ENCODE measurements at regions not wholly inside any gene's neighbourhood (a gene's known extent, or its start where the extent isn't known, plus 50 kb on each side); places are given as distances from the start of the nearest gene placed in this dataset.
"Not testable (repeated sequence)": the region's sequence is repeated elsewhere in the genome, so short reads cannot be mapped to it uniquely, and the experiment has no call there.

DNA sequence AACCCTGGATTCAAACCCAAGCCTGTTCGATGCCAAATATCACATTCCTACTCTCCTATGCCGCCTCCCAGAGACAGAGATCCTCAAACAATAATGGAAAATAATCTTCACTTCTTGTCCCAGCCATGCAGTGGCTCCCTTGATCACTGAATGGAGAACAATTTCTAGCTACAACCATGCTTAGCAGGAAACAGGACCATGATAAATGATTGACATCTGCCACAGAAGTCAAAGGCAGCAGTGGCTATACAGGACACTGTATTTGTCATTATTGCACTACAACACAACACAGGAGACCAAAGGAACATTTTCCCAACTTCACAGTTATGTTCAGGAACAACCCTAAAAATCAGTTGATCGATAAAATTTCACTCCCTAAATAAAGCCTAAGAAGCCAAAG, 243.3 kb upstream of the SLC7A11 start:
- DNase-seq = no peak

GRCh38 chr4:138475116-138475515, 233.0 kb upstream of the SLC7A11 start:
- DNase-seq = no peak

DNA sequence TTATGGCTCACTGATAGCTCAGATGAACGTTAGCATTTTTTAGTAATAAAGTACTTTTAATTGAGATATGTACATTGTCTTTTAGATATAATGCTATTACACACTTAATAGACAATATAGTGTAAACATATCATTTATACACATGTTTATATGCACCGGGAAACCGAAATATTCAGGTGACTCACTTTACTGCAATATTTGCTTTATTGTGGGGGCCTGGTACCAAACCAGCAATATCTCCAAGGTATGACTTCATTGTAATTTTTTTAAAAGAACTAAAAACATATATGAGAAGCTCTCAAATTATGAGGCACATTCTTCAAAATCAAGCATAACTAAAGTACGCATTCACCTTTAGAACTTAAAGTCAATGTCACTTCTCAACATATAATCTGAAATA, 231.2 kb upstream of the SLC7A11 start:
- DNase-seq = no peak

- no peak for DNase-seq
Observed at GRCh38 chr4:138460477-138461414, 218.6 kb upstream of the SLC7A11 start.

GRCh38 chr4:138458751-138459150, 216.6 kb upstream of the SLC7A11 start:
- DNase-seq = no peak

DNA sequence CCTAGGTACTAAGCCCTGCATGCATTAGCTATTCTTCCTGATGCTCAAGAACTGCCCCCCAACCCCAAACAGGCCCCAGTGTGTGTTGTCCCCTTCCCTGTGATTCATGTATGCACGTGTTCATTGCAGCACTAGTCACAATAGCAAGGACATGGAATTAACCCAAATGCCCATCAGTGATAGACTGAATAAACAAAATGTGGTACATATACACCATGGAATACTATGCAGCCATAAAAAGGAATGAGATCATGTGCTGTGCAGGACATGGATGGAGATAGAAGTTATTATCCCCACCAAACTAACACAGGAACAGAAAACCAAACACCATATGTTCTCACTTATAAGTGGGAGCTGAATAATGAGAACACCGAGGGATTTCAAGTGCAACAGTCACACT, 214.2 kb upstream of the SLC7A11 start:
- DNase-seq = not testable (repeated sequence)

- DNase-seq = no peak
Observed at GRCh38 chr4:138455097-138455496, 212.9 kb upstream of the SLC7A11 start.

GRCh38 chr4:138452826-138453225, 210.7 kb upstream of the SLC7A11 start:
- no peak for DNase-seq

DNA sequence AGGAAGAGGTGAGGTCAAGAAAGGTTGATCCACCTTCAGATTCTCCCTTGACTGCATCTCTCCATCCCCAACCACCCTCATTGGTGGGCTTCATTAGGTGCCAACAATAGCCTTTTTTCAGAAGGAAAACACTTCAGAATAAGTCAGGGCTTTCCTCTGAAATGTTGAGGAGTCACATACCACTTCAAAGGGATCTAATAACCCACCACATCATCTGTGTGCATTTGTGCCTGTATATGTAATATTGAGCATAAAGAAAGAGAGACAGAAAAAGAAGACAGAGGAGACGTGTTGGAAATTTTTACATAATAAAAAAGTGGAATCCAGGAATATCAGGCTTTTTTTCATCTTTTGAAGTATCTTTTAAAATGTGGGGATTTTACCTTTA, 209.1 kb upstream of the SLC7A11 start:
- no peak for DNase-seq

DNA sequence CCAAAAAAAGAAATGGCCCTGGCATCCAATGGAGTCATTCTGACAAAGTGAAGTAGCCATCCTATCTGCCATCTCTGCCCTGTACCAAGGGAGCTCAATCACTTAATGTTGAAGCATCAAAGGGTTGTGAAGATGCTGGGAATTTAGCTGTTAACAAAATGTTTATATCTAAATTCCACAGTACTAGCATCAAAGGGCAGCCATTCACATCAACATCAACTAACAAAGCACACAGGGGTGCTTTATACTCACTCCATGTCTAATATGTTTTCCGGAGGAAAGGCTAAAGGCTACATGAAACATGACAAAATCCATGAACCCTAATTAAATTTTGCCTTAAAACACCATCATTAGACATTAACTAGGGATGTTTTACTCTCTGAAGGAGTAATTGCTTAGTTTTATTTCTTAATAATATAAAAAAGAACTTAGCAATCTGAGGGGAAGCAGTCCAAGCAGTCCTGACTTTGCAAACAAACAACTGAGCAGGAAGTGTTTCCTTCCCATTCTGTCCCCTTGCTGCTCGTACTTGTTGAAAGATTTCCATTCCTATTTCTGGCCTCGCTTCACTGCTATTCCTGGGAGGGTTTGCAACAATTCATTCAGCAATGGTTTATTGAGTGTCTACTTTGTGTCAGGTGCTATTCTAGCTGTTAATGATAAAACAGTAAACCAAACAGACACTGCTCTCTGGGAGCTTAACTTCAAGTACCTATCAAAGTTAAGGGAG, 208.6 kb upstream of the SLC7A11 start:
- no peak for DNase-seq

DNA sequence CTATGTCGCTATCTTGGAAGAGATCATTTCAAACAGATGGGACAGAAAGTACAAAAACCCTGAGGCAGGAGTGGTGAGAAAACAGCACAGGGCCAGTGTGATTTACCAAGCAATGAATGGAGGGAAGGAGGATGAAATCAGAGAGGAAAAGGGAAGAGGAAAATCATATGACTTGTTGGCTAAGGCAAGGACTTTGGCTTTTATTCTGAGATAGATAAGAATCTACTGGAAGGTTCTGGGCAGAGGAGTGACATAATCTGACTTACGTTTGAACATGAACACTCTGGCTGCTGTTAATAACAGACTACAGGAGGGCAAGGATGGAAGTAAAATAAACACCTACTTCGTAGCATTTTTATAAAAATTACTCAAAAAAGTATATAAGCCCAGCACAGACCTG, 207.8 kb upstream of the SLC7A11 start:
- no peak for DNase-seq

GRCh38 chr4:138448169-138448568, 206.0 kb upstream of the SLC7A11 start:
- no peak for DNase-seq

DNA sequence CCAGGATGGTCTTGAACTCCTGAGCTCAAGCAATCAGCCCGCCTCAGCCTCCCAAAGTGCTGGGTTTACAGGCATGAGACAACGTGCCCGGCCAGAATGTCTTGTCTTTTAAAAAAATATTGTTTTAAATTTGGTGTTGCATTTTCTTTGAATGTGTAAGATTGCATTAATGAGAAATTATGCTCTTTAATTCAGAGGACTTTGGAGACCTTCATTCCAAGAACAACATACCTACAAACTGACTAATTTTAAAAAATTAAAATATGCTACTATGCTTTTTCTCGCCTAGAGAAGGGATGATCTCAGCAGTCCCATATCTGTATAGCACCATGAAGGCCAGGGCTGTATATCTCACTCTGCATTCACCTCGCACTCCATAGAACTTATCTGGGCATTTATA, 204.3 kb upstream of the SLC7A11 start:
- DNase-seq = no peak

DNA sequence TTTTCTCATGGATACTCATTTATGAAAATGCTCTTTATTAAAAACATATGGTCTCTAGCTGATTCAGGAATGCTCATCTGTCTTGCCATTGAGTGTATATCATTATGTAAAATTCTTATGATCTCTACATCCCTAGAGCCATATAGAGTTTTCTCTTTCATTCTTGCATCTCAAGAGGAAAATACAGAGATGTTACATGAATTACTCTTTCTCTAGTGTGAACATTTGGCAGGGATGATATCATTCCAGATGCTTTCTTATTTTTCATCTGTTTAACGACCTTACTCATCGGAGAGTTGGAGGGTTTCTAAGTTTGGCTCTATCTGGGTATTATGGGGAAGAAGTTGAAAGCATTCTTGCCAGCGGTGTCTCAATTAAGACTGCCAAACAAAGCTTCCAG, 202.9 kb upstream of the SLC7A11 start:
- no peak for DNase-seq

DNA sequence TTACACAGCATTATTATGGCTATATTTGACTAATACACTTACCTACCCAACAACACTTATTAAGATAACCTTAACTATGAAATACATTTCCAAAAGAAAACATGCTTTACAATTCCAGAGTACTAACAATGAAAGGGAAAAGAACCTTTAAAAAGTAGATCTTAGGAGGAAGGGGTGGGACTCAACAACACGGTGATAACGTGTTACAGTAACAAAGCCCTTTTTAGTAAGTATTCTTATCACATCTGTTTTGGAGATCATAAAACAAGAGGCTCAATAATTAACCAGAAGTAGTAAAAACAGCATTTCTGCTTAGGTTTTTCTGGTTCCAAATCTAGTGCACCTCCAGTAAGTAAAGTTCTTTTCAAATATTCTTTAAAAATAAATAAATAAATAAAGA, 202.1 kb upstream of the SLC7A11 start:
- DNase-seq = no peak

GRCh38 chr4:138439143-138439581, 197.0 kb upstream of the SLC7A11 start:
- DNase-seq = no peak

GRCh38 chr4:138438608-138439007, 196.5 kb upstream of the SLC7A11 start:
- DNase-seq = no peak

DNA sequence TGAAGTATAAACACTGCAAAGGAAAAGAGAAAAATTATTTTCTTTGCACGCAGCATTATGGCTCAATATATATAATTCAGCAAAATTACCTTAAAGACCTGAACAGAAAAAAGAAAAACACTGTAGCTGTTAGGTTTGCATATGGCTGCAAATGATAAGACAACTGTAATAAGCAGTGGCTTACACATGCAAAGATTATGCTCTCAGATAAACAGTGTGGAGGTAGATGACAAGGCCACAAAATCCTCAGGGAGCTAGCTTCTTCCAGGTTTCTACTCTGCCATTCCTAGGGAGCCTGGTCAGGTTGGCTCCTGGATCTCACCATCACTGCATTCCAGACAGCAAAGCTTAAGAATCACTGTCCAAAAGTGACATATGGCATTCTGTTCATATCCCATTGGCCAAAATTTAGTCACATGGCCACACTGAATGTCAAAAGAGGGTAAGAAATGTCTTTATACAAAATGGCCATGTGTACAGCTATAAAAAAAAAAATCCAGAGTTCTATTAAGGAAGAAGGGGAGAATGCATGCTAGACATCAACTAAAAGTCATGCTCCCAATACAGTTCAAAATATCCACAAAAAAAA, 195.2 kb upstream of the SLC7A11 start:
- no peak for DNase-seq

DNA sequence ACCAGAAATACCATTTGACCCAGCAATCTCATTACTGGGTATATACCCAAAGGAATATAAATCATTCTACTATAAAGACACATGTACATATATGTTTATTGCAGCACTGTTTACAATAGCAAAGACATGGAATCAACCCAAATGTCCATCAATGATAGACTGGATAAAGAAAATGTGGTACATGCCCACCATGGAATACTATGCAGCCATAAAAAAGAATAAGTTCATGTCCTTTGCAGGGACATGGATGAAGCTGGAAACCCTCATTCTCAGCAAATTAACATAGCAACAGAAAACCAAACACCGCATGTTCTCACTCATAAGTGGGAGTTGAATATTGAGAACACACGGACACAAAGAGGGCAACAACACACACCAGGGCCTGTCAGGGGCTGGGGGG, 193.6 kb upstream of the SLC7A11 start:
- DNase-seq = not testable (repeated sequence)

GRCh38 chr4:138435046-138435445, 192.9 kb upstream of the SLC7A11 start:
- DNase-seq = not testable (repeated sequence)

DNA sequence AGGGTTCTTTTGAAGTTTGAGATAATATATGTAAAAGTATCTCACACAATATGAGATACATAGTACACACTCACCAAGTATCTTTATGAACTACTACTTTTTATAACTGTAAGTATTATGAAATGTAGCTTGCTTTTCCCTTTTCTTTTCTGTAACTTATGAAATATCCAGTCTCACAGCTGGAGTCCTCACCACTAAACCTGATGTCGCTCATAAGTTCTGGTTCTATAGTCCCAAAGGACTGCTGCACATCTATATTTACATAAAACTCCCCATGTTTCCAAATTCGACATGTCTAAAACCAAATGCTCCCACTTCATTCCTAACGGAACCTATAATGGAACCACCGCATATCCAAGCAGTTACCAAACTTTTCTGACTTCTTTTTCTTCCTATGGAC, 186.5 kb upstream of the SLC7A11 start:
- DNase-seq = no peak

DNA sequence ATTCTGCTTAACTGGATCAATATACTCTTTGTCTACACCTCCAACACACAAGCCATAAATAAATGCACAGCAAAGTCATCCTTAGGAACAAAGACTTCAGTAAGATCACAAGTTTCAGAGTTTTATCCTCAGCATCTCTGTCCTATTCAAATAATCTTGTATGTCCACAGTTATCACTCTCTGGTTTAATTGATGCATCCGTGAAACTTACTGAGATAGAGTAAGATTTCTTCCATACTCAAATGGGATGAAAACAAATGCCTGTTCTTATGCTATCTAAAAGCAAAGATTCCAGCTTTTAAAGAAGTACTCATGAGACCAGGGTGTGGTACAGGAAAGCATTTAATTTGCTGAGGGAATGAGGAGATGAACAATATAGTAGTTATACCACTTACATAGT, 184.6 kb upstream of the SLC7A11 start:
- no peak for DNase-seq

DNA sequence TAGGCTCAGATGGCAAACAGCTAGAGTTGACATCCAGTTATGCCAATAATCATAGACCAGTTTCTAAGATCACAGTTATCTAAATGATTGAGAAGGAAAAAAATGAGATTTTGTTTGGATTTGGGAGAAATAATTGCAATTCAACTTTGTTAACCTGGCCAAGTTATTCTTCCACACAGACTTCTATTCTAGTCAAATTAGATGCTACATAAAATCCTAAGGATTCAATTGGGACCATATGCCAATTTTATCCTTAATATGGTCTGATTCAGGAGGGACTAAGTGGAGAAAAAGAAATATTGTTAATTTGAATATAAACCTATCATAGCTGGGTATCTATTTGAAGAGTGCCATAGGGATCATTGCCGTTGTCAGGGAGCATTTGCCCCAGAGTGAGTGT, 178.3 kb upstream of the SLC7A11 start:
- DNase-seq = no peak

GRCh38 chr4:138414202-138414601, 172.1 kb upstream of the SLC7A11 start:
- no peak for DNase-seq

Measured in NCI-H1048 (cell line).